H1 (cell line): ENCODE measurements at regions not wholly inside any gene's neighbourhood (a gene's known extent, or its start where the extent isn't known, plus 50 kb on each side); places are given as distances from the start of the nearest gene placed in this dataset.

Experiments used
- CTCF ChIA-PET: fragments of 300-600 bp; sonication (Branson Sonifier 250); formaldehyde crosslinking; loops from one replicate; lab custom pipeline; 2021; ENCODE audit not compliant: partially characterized antibody; lab: Charles Lee
- POLR2A ChIA-PET: fragments of 300-600 bp; sonication (Branson Sonifier 250); formaldehyde crosslinking; loops from one replicate; lab custom pipeline; 2021; ENCODE audit warnings: inconsistent platforms; ENCODE audit not compliant: partially characterized antibody; lab: Charles Lee
- DNase-seq, 2 experiments: peaks; one replicate each; pipeline versions ENCODE4 v3.0.0 to v3.0.0-alpha.2; 2010 to 2022; ENCODE audit warnings: low spot score in 2 of 2, low read depth in 1 of 2, mixed read lengths in 1 of 2
- FAIRE-seq: peaks from 2 replicates; lab custom pipeline; 2011; peaks lifted over from hg19 to GRCh38; lab: Jason Lieb, UNC
- H2AFZ ChIP-seq: 2 replicates; pipeline ENCODE4 v1.8.1; 2012; ENCODE audit warnings: low read length, inconsistent platforms
- H2AK5ac ChIP-seq: 2 replicates; pipeline ENCODE4 v1.6.1; 2013; ENCODE audit warnings: low read depth, low read length
- H2BK120ac ChIP-seq: replicated peaks from 2 replicates; pipeline ENCODE3; 2013; ENCODE audit warnings: low read depth, low read length, inconsistent platforms
- H2BK12ac ChIP-seq: 2 replicates; pipeline ENCODE4 v1.6.1; 2013; ENCODE audit warnings: low read depth, low read length
- H2BK15ac ChIP-seq: 2 replicates; pipeline ENCODE4 v1.6.1; 2013; ENCODE audit warnings: low read length
- H2BK20ac ChIP-seq: 2 replicates; pipeline ENCODE4 v1.6.1; 2013; ENCODE audit warnings: low read length
- H2BK5ac ChIP-seq: 2 replicates; pipeline ENCODE4 v1.6.1; 2013; ENCODE audit warnings: low read depth, low read length
- H3K14ac ChIP-seq: 2 replicates; pipeline ENCODE4 v1.6.1; 2013; ENCODE audit warnings: inconsistent platforms; ENCODE audit not compliant: insufficient read length
- H3K18ac ChIP-seq: 2 replicates; pipeline ENCODE4 v1.6.1; 2013; ENCODE audit warnings: low read length; ENCODE audit errors: extremely low read depth
- H3K23ac ChIP-seq: 2 replicates; pipeline ENCODE4 v1.6.1; 2013; ENCODE audit warnings: inconsistent platforms; ENCODE audit not compliant: insufficient read length
- H3K23me2 ChIP-seq: 2 replicates; pipeline ENCODE4 v1.6.1; 2013; ENCODE audit warnings: low read depth, low read length
- H3K27ac ChIP-seq: 2 replicates; pipeline ENCODE4 v1.6.1; 2011; ENCODE audit warnings: low read depth, low read length, inconsistent platforms
- H3K27me3 ChIP-seq, 4 experiments: replicated peaks in 1 of 4; 1 replicate in 1 of 4; 2 replicates in 3 of 4; pipeline versions ENCODE4 v1.6.1 to v1.8.1; 2011 to 2013; ENCODE audit warnings: low read length in 3 of 4, mild to moderate bottlenecking in 3 of 4, inconsistent platforms in 2 of 4, mixed read lengths in 2 of 4, moderate library complexity in 1 of 4; ENCODE audit not compliant: control insufficient read depth in 3 of 4, insufficient read depth in 3 of 4; ENCODE audit errors: extremely low read depth in 1 of 4
- H3K36me3 ChIP-seq, 4 experiments: 2 replicates each; pipeline versions ENCODE4 v1.6.1 to v1.8.1; 2011 to 2013; ENCODE audit warnings: mild to moderate bottlenecking in 4 of 4, low read length in 3 of 4, moderate library complexity in 2 of 4, control low read depth in 1 of 4, inconsistent platforms in 1 of 4; ENCODE audit not compliant: insufficient read depth in 4 of 4, control insufficient read depth in 2 of 4
- H3K4ac ChIP-seq: replicated peaks from 2 replicates; pipeline ENCODE3; 2013; ENCODE audit warnings: low read length, low read depth, mixed read lengths, inconsistent platforms; ENCODE audit not compliant: insufficient read length
- H3K4me1 ChIP-seq, 4 experiments: replicated peaks in 1 of 4; 1 replicate in 1 of 4; 2 replicates in 3 of 4; pipeline versions ENCODE4 v1.6.1 to v1.8.1; 2011 to 2013; ENCODE audit warnings: low read length in 3 of 4, inconsistent platforms in 2 of 4, mixed read lengths in 1 of 4; ENCODE audit not compliant: insufficient read depth in 4 of 4, control insufficient read depth in 3 of 4
- H3K4me2 ChIP-seq, 2 experiments: 2 replicates each; pipeline versions ENCODE4 v1.6.1 to v1.8.1; 2011 to 2013; ENCODE audit warnings: low read depth in 2 of 2, low read length in 2 of 2, control low read depth in 1 of 2, inconsistent platforms in 1 of 2, mild to moderate bottlenecking in 1 of 2; ENCODE audit not compliant: insufficient read depth in 1 of 2
- H3K4me3 ChIP-seq, 4 experiments: fragments of 200-600, 300-600 bp in 1 of 4; sonication (generic), shearing (Covaris generic), sonication (Bioruptor Twin) in 1 of 4; 2 replicates each; pipeline versions ENCODE4 v1.5.1 to v1.8.1; 2011 to 2016; ENCODE audit warnings: low read length in 4 of 4, low read depth in 3 of 4, control low read depth in 2 of 4, inconsistent platforms in 2 of 4, mild to moderate bottlenecking in 2 of 4, mixed read lengths in 1 of 4, moderate library complexity in 1 of 4; ENCODE audit not compliant: insufficient read depth in 2 of 4; ENCODE audit errors: extremely low read depth in 1 of 4
- H3K56ac ChIP-seq: replicated peaks from 2 replicates; pipeline ENCODE3; 2013; ENCODE audit warnings: low read depth, mild to moderate bottlenecking, mixed read lengths, low read length, inconsistent platforms; ENCODE audit not compliant: insufficient read length
- H3K79me1 ChIP-seq: 2 replicates; pipeline ENCODE4 v1.6.1; 2013; ENCODE audit warnings: low read depth, low read length, control low read depth
- H3K79me2 ChIP-seq, 2 experiments: 2 replicates each; pipeline versions ENCODE4 v1.6.1 to v1.8.1; 2012 to 2013; ENCODE audit warnings: low read length in 2 of 2, mild to moderate bottlenecking in 2 of 2, inconsistent platforms in 1 of 2; ENCODE audit not compliant: insufficient read depth in 2 of 2, control insufficient read depth in 1 of 2
- H3K9ac ChIP-seq, 4 experiments: replicated peaks in 1 of 4; 1 replicate in 1 of 4; 2 replicates in 3 of 4; pipeline versions ENCODE4 v1.6.1 to v1.8.1; 2011 to 2013; ENCODE audit warnings: low read depth in 3 of 4, low read length in 3 of 4, control low read depth in 2 of 4, mild to moderate bottlenecking in 2 of 4, moderate library complexity in 2 of 4, inconsistent platforms in 1 of 4; ENCODE audit errors: extremely low read depth in 1 of 4
- H3K9me3 ChIP-seq, 2 experiments: 2 replicates each; pipeline versions ENCODE4 v1.6.1 to v1.8.1; 2012 to 2013; ENCODE audit warnings: mild to moderate bottlenecking in 2 of 2, moderate library complexity in 2 of 2, control low read depth in 1 of 2, inconsistent platforms in 1 of 2, low read depth in 1 of 2, low read length in 1 of 2, mixed read lengths in 1 of 2; ENCODE audit not compliant: insufficient read depth in 2 of 2
- H4K20me1 ChIP-seq, 2 experiments: replicated peaks in 1 of 2; 2 replicates each; pipeline versions ENCODE3 to v1.8.1; 2011 to 2013; ENCODE audit warnings: inconsistent platforms in 2 of 2, low read length in 2 of 2, mild to moderate bottlenecking in 1 of 2; ENCODE audit not compliant: insufficient read depth in 2 of 2, control insufficient read depth in 1 of 2
- H4K5ac ChIP-seq: 2 replicates; pipeline ENCODE4 v1.6.1; 2013; ENCODE audit warnings: low read length, low read depth, mixed read lengths, inconsistent platforms; ENCODE audit not compliant: insufficient read length
- H4K8ac ChIP-seq: 2 replicates; pipeline ENCODE4 v1.8.0; 2013; ENCODE audit warnings: mild to moderate bottlenecking, moderate library complexity, low read length, inconsistent platforms; ENCODE audit not compliant: insufficient read depth; ENCODE audit errors: extremely low read depth
- H4K91ac ChIP-seq: replicated peaks from 2 replicates; pipeline ENCODE3; 2013; ENCODE audit warnings: low read length, mixed read lengths, inconsistent platforms; ENCODE audit not compliant: insufficient read length
- ASH2L ChIP-seq: fragments of 200-600, 300-600 bp; sonication (generic); IDR thresholded peaks from one replicate; pipeline ENCODE4 v1.7.1; 2017; ENCODE audit warnings: low read length
- CBX8 ChIP-seq: fragments of 300-800, 300-1000 bp; sonication (generic); IDR thresholded peaks from 2 replicates; pipeline ENCODE4 v1.7.1; 2016; ENCODE audit warnings: low read depth, low read length, borderline replicate concordance
- NANOG ChIP-seq: IDR thresholded peaks from 2 replicates; pipeline ENCODE4 v1.6.1; 2011; ENCODE audit warnings: low read length, low read depth, mild to moderate bottlenecking, inconsistent platforms; ENCODE audit not compliant: insufficient read depth, poor library complexity, severe bottlenecking
- NRF1 ChIP-seq: IDR thresholded peaks from 2 replicates; pipeline ENCODE4 v1.6.1; 2011; ENCODE audit warnings: mild to moderate bottlenecking, low read depth, low read length, improper control_type of control experiment
- POLR2A ChIP-seq, 2 experiments: IDR thresholded peaks; 1 replicate in 1 of 2; 2 replicates in 1 of 2; pipeline ENCODE4 v1.6.1; 2011; ENCODE audit warnings: low read depth in 2 of 2, low read length in 2 of 2, mild to moderate bottlenecking in 2 of 2; ENCODE audit errors: control extremely low read depth in 1 of 2
- SIRT6 ChIP-seq: IDR thresholded peaks from one replicate; pipeline ENCODE4 v1.7.1; 2012; ENCODE audit warnings: low read length, inconsistent platforms
- SP4 ChIP-seq: IDR thresholded peaks from 2 replicates; pipeline ENCODE4 v1.6.1; 2012; ENCODE audit warnings: low read length, inconsistent platforms
- TAF1 ChIP-seq: IDR thresholded peaks from 2 replicates; pipeline ENCODE4 v1.6.1; 2011; ENCODE audit warnings: mild to moderate bottlenecking, low read depth, low read length
- WGBS, 2 experiments: shearing (Covaris generic) in 1 of 2; methylation state at CpG; one replicate each; pipeline versions ENCODE4 v1.1.6 to v1.1.7; 2013 to 2015; ENCODE audit warnings: low lambda C conversion rate in 2 of 2, mixed read lengths in 2 of 2, inconsistent platforms in 1 of 2, low coverage in 1 of 2, missing lambda C conversion rate in 1 of 2; ENCODE audit not compliant: insufficient replicate concordance in 2 of 2, insufficient coverage in 1 of 2, insufficient read length in 1 of 2; ENCODE audit errors: extremely low coverage in 1 of 2, missing lambda C conversion rate in 1 of 2; 5-methylcytosine and 5-hydroxymethylcytosine counted together
- TF ChIP-seq, protein P1 (sequence below): IDR thresholded peaks from 2 replicates; pipeline ENCODE4 v1.6.1; 2012; ENCODE audit warnings: inconsistent platforms

DNA sequence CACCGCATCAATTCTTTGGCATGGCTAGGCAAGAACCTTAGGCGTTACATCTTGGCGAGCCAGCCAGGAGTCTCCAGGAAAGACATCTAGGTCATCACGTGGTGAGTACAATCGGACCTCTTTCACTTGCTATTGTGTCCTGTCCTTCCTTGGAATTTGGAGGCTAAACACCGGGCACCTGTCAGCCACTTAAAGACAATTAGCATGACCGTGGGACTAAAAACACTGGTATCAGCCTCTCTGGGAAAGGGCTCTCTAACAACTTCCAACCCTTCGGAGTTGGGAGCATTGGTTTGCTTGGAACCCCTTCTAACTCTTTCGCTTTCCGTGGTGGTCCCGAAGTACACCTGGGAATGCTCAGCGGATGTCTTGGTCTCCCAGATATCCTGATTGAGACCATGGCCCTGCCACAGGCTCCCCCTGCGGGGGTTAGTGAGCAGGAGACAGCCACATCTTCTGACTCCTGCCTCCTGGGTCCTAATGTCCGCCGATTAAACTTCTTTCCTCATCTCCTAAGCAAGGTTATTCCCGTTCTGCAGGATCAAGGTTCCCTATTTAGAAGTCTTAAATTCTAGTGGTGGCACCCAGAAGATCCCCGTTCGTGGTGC, 971.7 kb downstream of the FSCB start:
- H3K9me3 ChIP-seq = peaks cover 0 to 5% of the 10 kb centered on the region in 2 experiments; a peak in 1 of 4 replicates
- H4K8ac ChIP-seq = no peak overlapping the region
- H2BK20ac ChIP-seq = no peak overlapping the region
- H2AFZ ChIP-seq = peak overlapping the region; percentile 97; the same call in 1 of the 2 replicates
- no peak for TF ChIP-seq ASH2L
- TF ChIP-seq, protein P1, sequence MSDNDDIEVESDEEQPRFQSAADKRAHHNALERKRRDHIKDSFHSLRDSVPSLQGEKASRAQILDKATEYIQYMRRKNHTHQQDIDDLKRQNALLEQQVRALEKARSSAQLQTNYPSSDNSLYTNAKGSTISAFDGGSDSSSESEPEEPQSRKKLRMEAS = no peak
- TF ChIP-seq POLR2A (IDR thresholded peaks at IDR 0.05; ENCODE audit: control extremely low read depth in 1 of 2, low read depth in 2 of 2, low read length in 2 of 2) = no peak
- TF ChIP-seq CBX8 = no peak
- no peak for TF ChIP-seq SIRT6
- TF ChIP-seq SP4 = no peak
- no peak for TF ChIP-seq NRF1
- no peak for TF ChIP-seq NANOG
- TF ChIP-seq TAF1 = no peak
- no peaks in the 10 kb centered on the region for H3K23me2 ChIP-seq
- H2BK120ac ChIP-seq = no peak overlapping the region
- DNase-seq = no peak
- ChIA-PET CTCF (no interaction called here), POLR2A (no interaction called here)
- no peak overlapping the region for H3K4me2 ChIP-seq
- FAIRE-seq = no peak
- H3K27ac ChIP-seq = no peak overlapping the region
- no peaks in the 10 kb centered on the region for H3K27me3 ChIP-seq
- no peak overlapping the region for H3K23ac ChIP-seq
- H3K14ac ChIP-seq = no peak overlapping the region
- H3K36me3 ChIP-seq = no peaks in the 10 kb centered on the region
- no peak overlapping the region for H3K9ac ChIP-seq
- no peak overlapping the region for H4K5ac ChIP-seq
- no peak overlapping the region for H3K4ac ChIP-seq
- no peaks in the 10 kb centered on the region for H4K20me1 ChIP-seq
- H3K18ac ChIP-seq = no peak overlapping the region
- no peak overlapping the region for H4K91ac ChIP-seq
- 94% methylated on average over 18 of the region's 18 CpGs; no CpG with 5 or more reads in 1 of the 2 experiments for WGBS, 2 experiments
- no peak overlapping the region for H3K56ac ChIP-seq
- H3K79me2 ChIP-seq = no peaks in the 10 kb centered on the region
- no peak overlapping the region for H2AK5ac ChIP-seq
- H3K79me1 ChIP-seq = no peaks in the 10 kb centered on the region
- no peak overlapping the region for H2BK15ac ChIP-seq
- H3K4me1 ChIP-seq = peaks cover 0 to 2% (median 0%) of the 10 kb centered on the region in 4 experiments; a peak in 1 of 7 replicates
- no peak overlapping the region for H3K4me3 ChIP-seq
- H2BK5ac ChIP-seq = no peak overlapping the region
- H2BK12ac ChIP-seq = no peak overlapping the region
